ENCODE measurements at regions not wholly inside any gene's neighbourhood (a gene's known extent, or its start where the extent isn't known, plus 50 kb on each side); places are given as distances from the start of the nearest gene placed in this dataset.

DNA sequence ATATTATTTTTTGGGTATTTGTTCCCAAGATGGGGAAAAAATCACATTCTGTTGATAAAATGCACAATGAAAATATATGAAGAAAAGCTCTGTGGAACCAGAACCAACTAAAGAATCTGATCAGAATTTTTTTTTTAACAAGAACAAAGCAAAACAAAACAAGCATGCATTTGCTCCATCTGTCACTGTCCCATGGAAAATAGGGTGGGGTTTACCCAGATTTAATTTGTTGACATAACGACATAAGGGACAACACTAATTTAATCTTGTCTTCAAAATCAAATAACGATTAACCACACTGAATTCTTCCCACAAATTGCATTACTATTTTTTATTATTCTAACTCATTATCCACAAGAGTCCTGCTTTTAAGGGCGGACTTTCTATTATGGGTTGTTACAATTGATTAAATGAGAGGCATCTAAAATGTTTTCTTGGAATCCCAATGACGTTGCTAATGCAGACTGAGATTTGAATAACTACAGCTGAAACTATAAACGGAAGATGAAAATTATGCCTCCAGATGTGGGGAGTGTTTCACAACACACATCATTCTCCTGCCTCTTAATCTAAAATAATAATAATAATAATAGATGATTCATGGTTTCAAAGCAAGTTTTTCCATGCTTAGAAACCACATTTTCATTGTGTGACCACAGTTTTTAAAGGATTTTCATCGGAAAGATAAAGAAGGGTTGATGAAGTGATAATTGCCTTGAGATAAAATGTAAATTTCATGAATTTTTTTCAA, 307.0 kb upstream of the CPEB2 start:
- WGBS (ENCODE audit: insufficient coverage, low lambda C conversion rate): 67% methylated on average over 1 of the region's 6 CpGs

DNA sequence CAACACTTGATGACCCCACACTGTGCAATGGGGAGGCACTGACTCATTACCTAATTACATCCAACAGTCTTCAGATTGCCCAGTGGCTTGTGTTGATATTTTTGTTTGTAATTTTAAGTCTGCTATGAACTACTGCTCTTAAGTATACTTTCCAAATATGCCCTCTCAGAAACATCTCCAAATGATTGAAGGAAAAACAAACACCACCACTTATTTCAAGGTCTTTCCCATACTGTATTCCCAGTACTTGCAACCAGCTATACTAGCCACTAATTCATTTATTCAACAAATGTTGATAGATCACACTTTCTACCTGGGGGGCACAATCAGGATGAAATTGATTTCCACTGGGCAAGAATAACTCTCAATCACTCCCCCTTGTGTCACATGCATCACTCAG, 302.2 kb upstream of the CPEB2 start:
- no peak for DNase-seq
- Histone ChIP-seq H3K4me3 (ENCODE audit: low read length) (no peak overlapping the region), H3K36me3 (ENCODE audit: control insufficient read depth, insufficient read depth, low read length) (no peaks in the 10 kb centered on the region), H3K4me1 (ENCODE audit: control insufficient read depth, insufficient read depth, low read length) (no peaks in the 10 kb centered on the region), H3K27ac (ENCODE audit: low read length) (no peak overlapping the region), H3K9me3 (ENCODE audit: control insufficient read depth, low read depth, low read length) (no peaks in the 10 kb centered on the region), H3K27me3 (ENCODE audit: control insufficient read depth, insufficient read depth, low read length) (no peaks in the 10 kb centered on the region)

More for the DNA sequence above, 307.0 kb upstream of the CPEB2 start:
- Histone ChIP-seq H3K4me3 (ENCODE audit: low read length) (no peak overlapping the region), H3K27me3 (ENCODE audit: control insufficient read depth, insufficient read depth, low read length) (no peaks in the 10 kb centered on the region), H3K27ac (ENCODE audit: low read length) (no peak overlapping the region), H3K9me3 (ENCODE audit: control insufficient read depth, low read depth, low read length) (no peaks in the 10 kb centered on the region), H3K36me3 (ENCODE audit: control insufficient read depth, insufficient read depth, low read length) (no peaks in the 10 kb centered on the region), H3K4me1 (ENCODE audit: control insufficient read depth, insufficient read depth, low read length) (no peaks in the 10 kb centered on the region)
- DNase-seq: no peak

DNA sequence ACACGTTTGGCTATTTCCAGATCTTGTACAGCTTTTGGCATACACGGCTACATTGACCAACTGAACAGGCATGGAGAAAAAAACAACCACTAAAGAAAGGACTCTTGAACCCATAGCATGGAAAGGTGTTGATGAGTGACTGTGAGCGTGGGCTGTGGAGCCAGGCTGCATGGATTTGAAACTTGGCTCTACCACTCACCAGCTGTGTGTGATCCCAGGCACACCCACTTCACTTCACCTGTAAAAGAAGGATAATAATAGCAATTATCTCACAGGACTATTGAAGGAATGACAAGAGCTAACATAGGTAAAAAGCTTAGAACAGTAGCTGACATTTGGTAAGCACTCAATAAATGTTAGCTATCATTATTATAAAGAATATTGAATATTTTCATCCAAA, 301.7 kb upstream of the CPEB2 start:
- no peak for DNase-seq
- H3K36me3 ChIP-seq (ENCODE audit: control insufficient read depth, insufficient read depth, low read length): no peaks in the 10 kb centered on the region
- no peaks in the 10 kb centered on the region for H3K4me1 ChIP-seq (ENCODE audit: control insufficient read depth, insufficient read depth, low read length)
- H3K4me3 ChIP-seq (ENCODE audit: low read length): no peak overlapping the region
- no peaks in the 10 kb centered on the region for H3K9me3 ChIP-seq (ENCODE audit: control insufficient read depth, low read depth, low read length)
- H3K27ac ChIP-seq (ENCODE audit: low read length): no peak overlapping the region
- WGBS (ENCODE audit: insufficient coverage, low lambda C conversion rate): no CpG with 5 or more reads among the region's 3 CpGs
- H3K27me3 ChIP-seq (ENCODE audit: control insufficient read depth, insufficient read depth, low read length): no peaks in the 10 kb centered on the region

DNA sequence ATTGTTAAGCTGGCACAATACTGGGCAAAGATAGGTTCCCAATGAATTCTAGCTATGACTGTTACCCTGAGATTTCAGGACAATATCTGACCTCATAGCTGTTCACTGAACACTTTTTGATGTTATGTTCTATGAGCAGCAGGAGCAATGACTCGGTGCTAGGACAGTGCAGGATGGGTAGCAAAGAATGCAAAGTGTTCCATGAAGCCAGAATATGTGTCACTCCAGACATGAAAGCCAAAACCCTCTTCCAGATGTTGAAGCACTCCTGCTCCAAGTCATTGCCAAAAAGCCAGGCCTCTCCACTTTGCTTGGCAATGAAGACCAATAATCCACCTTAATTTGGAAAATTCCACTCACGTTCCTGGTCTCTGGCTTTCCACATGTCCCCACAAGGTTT, 300.9 kb upstream of the CPEB2 start:
- Histone ChIP-seq H3K36me3 (ENCODE audit: control insufficient read depth, insufficient read depth, low read length) (no peaks in the 10 kb centered on the region), H3K4me1 (ENCODE audit: control insufficient read depth, insufficient read depth, low read length) (no peaks in the 10 kb centered on the region), H3K4me3 (ENCODE audit: low read length) (no peak overlapping the region), H3K9me3 (ENCODE audit: control insufficient read depth, low read depth, low read length) (no peaks in the 10 kb centered on the region), H3K27ac (ENCODE audit: low read length) (no peak overlapping the region), H3K27me3 (ENCODE audit: control insufficient read depth, insufficient read depth, low read length) (no peaks in the 10 kb centered on the region)
- no CpG with 5 or more reads among the region's 2 CpGs for WGBS (ENCODE audit: insufficient coverage, low lambda C conversion rate)
- DNase-seq: no peak

DNA sequence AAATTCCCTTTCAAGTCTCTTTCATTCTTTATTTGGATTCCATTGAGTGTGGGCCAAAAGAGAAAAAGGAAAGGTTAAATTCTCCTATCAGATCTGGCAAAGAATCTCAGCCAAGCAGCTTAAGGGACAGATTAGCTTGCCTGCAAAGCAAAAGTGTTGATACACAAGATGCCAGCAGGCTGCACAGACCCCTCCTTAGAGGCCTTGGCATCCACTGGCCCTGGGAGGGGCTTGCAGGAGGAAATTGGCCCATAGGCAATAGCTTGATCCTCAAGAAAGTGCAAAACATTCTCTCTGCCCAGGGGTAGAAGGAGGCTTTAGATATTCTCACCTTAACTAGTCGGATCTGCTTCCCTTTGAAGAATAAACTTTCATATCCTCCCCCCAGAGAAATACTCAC, 300.4 kb upstream of the CPEB2 start:
- H3K27me3 ChIP-seq (ENCODE audit: control insufficient read depth, insufficient read depth, low read length): no peaks in the 10 kb centered on the region
- no peaks in the 10 kb centered on the region for H3K9me3 ChIP-seq (ENCODE audit: control insufficient read depth, low read depth, low read length)
- no peaks in the 10 kb centered on the region for H3K4me1 ChIP-seq (ENCODE audit: control insufficient read depth, insufficient read depth, low read length)
- no peaks in the 10 kb centered on the region for H3K36me3 ChIP-seq (ENCODE audit: control insufficient read depth, insufficient read depth, low read length)
- H3K4me3 ChIP-seq (ENCODE audit: low read length): no peak overlapping the region
- WGBS (ENCODE audit: insufficient coverage, low lambda C conversion rate): no CpG with 5 or more reads among the region's 1 CpG
- no peak for DNase-seq
- no peak overlapping the region for H3K27ac ChIP-seq (ENCODE audit: low read length)

DNA sequence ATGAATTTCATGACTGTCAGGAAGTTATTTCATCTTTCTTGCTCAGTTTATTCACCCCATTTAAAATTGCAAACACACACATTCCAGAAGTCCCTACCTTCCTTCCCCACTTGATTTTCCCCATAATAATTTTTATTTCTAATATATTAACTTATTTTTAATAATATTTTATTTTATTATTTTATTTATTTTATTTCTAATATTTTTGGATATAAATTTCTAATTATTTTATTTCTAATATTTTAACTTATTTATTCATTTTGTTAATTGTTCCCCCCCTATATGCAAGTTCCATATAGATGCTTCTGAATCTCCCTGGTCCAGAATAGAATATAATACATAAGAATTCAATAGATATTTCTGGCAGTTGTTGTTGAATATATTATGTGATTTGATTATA, 293.7 kb upstream of the CPEB2 start:
- Histone ChIP-seq H3K36me3 (ENCODE audit: control insufficient read depth, insufficient read depth, low read length) (no peaks in the 10 kb centered on the region), H3K9me3 (ENCODE audit: control insufficient read depth, low read depth, low read length) (no peaks in the 10 kb centered on the region), H3K27me3 (ENCODE audit: control insufficient read depth, insufficient read depth, low read length) (no peaks in the 10 kb centered on the region), H3K27ac (ENCODE audit: low read length) (no peak overlapping the region), H3K4me3 (ENCODE audit: low read length) (no peak overlapping the region), H3K4me1 (ENCODE audit: control insufficient read depth, insufficient read depth, low read length) (no peaks in the 10 kb centered on the region)
- no peak for DNase-seq

DNA sequence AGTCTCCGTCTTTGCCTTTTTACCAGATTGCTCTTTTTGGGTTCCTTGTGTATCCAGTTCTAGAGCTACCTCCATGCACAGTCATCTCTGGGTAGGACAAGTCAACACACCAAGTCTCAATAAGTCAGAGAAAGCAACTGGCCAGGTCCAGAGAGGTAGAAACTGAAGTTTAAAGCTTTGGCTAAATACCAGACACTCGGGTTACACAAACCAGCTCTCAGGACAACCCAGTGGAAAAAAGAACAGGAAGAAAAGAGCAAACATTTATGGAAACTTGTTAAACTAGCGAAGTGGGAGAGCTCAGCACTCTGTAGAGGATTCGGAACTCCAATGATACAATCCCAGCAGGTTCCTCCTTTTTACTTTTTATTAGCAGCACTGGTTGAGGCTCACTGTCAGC, 291.0 kb upstream of the CPEB2 start:
- Histone ChIP-seq H3K27ac (ENCODE audit: low read length) (no peak overlapping the region), H3K4me1 (ENCODE audit: control insufficient read depth, insufficient read depth, low read length) (no peaks in the 10 kb centered on the region), H3K9me3 (ENCODE audit: control insufficient read depth, low read depth, low read length) (no peaks in the 10 kb centered on the region), H3K36me3 (ENCODE audit: control insufficient read depth, insufficient read depth, low read length) (no peaks in the 10 kb centered on the region), H3K4me3 (ENCODE audit: low read length) (no peak overlapping the region), H3K27me3 (ENCODE audit: control insufficient read depth, insufficient read depth, low read length) (no peaks in the 10 kb centered on the region)
- 37% methylated on average over 2 of the region's 4 CpGs for WGBS (ENCODE audit: insufficient coverage, low lambda C conversion rate)
- no peak for DNase-seq

DNA sequence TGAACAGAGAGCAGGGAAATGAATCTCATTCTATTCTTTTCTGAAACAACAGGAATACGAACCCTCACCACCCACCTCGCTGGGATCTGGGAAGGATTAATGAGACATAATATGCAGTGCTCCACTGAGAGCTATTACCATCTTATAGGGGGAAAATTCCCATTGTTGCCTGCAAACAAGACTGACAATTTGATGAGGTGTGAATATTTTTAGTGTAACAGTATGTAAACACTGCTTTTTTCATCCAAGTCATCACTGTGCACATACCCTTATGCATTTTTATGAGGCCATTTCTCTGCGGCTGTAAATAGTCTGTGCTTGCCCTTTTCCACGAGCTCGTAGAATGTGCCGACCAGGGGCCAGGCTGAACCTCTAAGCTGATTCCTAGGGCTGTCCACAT, 285.6 kb upstream of the CPEB2 start:
- Histone ChIP-seq H3K36me3 (ENCODE audit: control insufficient read depth, insufficient read depth, low read length) (no peaks in the 10 kb centered on the region), H3K4me3 (ENCODE audit: low read length) (no peak overlapping the region), H3K27me3 (ENCODE audit: control insufficient read depth, insufficient read depth, low read length) (no peaks in the 10 kb centered on the region), H3K27ac (ENCODE audit: low read length) (no peak overlapping the region), H3K9me3 (ENCODE audit: control insufficient read depth, low read depth, low read length) (no peaks in the 10 kb centered on the region), H3K4me1 (ENCODE audit: control insufficient read depth, insufficient read depth, low read length) (no peaks in the 10 kb centered on the region)
- no peak for DNase-seq
- WGBS (ENCODE audit: insufficient coverage, low lambda C conversion rate): no CpG with 5 or more reads among the region's 6 CpGs

DNA sequence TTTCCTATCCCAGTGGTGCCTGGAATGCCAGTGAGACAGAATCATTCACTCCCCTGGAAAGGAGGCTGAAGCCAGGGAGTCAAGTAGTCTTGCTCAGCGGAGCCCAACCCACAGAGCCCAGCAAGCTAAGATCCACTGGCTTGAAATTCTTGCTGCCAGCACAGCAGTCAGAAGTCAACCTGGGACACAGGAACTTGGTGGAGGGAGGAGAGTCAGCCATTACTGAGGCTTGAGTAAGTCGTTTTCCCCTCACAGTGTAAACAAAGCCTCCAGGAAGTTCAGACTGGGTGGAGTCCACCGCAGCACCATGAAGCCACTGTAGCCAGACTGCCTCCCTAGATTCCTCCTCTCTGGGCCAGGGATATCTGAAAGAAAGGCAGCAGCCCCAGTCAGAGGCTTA, 283.2 kb upstream of the CPEB2 start:
- no CpG with 5 or more reads among the region's 3 CpGs for WGBS (ENCODE audit: insufficient coverage, low lambda C conversion rate)

DNA sequence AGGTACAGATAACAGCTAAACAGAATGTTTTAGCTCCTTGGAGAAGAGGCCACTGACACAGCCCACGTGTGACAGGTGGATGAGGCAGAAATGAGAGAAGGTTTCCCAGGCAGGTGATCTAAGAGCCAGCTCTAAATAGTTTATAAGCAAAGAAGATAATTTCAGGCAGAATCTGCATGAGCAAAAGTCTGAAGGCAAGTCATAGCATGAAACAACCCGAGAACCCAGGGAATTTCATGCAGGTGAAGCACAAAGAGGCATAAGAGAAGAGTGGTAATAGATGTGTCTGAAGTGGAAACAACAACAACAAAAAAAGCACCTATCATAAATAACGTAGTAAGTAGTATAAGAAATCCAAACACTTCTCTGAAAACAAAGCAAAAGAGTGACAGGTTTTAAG, 275.8 kb upstream of the CPEB2 start:
- no peaks in the 10 kb centered on the region for H3K36me3 ChIP-seq (ENCODE audit: control insufficient read depth, insufficient read depth, low read length)
- H3K27ac ChIP-seq (ENCODE audit: low read length): no peak overlapping the region
- H3K4me3 ChIP-seq (ENCODE audit: low read length): no peak overlapping the region
- no peak for DNase-seq
- no peaks in the 10 kb centered on the region for H3K4me1 ChIP-seq (ENCODE audit: control insufficient read depth, insufficient read depth, low read length)
- no peaks in the 10 kb centered on the region for H3K27me3 ChIP-seq (ENCODE audit: control insufficient read depth, insufficient read depth, low read length)
- no peaks in the 10 kb centered on the region for H3K9me3 ChIP-seq (ENCODE audit: control insufficient read depth, low read depth, low read length)
- no CpG with 5 or more reads among the region's 3 CpGs for WGBS (ENCODE audit: insufficient coverage, low lambda C conversion rate)

More for the DNA sequence above, 283.2 kb upstream of the CPEB2 start:
- Histone ChIP-seq H3K9me3 (ENCODE audit: control insufficient read depth, low read depth, low read length) (no peaks in the 10 kb centered on the region), H3K36me3 (ENCODE audit: control insufficient read depth, insufficient read depth, low read length) (no peaks in the 10 kb centered on the region), H3K27ac (ENCODE audit: low read length) (no peak overlapping the region), H3K4me1 (ENCODE audit: control insufficient read depth, insufficient read depth, low read length) (no peaks in the 10 kb centered on the region), H3K27me3 (ENCODE audit: control insufficient read depth, insufficient read depth, low read length) (no peaks in the 10 kb centered on the region), H3K4me3 (ENCODE audit: low read length) (no peak overlapping the region)
- DNase-seq: no peak

DNA sequence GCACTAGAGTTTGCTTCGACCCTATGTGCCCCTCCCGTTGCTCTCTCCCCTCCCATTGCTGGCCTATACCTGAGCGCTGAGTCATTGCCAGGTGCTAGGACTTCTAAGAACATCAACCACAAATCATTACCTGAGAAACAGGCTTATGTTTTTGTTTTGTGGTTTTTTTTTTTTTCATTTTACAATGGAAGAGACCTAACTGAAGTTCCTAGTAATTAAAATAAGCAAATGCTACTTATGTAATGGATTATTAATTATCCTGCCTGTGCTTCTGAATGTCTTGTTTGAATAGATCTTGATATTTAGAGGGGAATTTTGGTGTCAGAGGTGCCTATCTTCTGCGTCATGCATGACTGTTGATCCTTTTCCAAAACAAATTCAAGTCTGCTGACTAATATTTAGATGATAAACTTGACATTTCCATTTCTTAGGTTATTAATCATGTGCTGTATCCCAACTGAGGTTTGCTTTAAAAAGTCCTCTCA, 275.4 kb upstream of the CPEB2 start:
- no CpG with 5 or more reads among the region's 4 CpGs for WGBS (ENCODE audit: insufficient coverage, low lambda C conversion rate)
- no peak overlapping the region for H3K4me3 ChIP-seq (ENCODE audit: low read length)
- no peak for DNase-seq
- H3K27me3 ChIP-seq (ENCODE audit: control insufficient read depth, insufficient read depth, low read length): no peaks in the 10 kb centered on the region
- no peak overlapping the region for H3K27ac ChIP-seq (ENCODE audit: low read length)
- no peaks in the 10 kb centered on the region for H3K36me3 ChIP-seq (ENCODE audit: control insufficient read depth, insufficient read depth, low read length)
- no peaks in the 10 kb centered on the region for H3K9me3 ChIP-seq (ENCODE audit: control insufficient read depth, low read depth, low read length)
- no peaks in the 10 kb centered on the region for H3K4me1 ChIP-seq (ENCODE audit: control insufficient read depth, insufficient read depth, low read length)
